Renal cortical epithelial cell (primary cell): ENCODE measurements at regions not wholly inside any gene's neighbourhood (a gene's known extent, or its start where the extent isn't known, plus 50 kb on each side); places are given as distances from the start of the nearest gene placed in this dataset.
A peak's percentile ranks its signal among the peaks of the same experiment; 100 is the strongest.
"Not testable (repeated sequence)": the region's sequence is repeated elsewhere in the genome, so short reads cannot be mapped to it uniquely, and the experiment has no call there.

Experiments
- DNase-seq: peaks from one replicate; pipeline ENCODE4 v3.0.0-alpha.2; 2011; ENCODE audit warnings: low read depth

DNA sequence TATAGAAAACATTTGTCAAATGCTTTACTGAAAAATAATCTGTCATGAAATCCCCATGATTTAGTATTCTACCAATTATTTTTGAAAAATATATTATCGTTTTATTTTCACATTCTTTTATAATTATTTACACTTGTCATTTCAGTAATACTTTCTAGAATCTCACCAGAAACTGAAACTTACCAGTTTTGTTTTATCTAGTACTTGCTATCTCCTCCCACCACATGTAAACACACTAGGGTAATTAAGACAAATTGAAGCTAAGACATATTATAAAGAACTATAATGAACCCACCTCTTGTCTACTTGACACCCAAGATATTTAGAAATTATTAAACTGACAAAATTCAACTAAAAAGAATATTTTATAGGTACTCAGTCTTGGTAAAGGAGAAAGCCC, 51.5 kb upstream of the GRM3 start:
- no peak for DNase-seq

DNA sequence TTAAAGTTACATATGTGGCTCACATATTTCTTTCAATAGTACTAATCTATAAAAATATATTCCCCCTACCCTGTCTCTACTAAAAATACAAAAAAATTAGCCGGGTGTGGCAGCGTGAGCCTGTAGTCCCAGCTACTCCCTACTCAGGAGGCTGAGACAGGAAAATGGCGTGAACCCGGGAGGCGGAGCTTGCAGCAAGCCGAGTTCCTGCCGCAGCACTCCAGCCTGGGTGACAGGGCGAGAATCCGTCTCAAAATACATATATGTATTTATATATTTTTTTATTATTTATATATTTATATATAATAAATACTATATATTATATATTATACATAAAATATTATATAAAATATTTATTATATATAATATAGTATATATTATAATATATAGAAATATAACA, 69.7 kb upstream of the GRM3 start:
- no peak for DNase-seq

DNA sequence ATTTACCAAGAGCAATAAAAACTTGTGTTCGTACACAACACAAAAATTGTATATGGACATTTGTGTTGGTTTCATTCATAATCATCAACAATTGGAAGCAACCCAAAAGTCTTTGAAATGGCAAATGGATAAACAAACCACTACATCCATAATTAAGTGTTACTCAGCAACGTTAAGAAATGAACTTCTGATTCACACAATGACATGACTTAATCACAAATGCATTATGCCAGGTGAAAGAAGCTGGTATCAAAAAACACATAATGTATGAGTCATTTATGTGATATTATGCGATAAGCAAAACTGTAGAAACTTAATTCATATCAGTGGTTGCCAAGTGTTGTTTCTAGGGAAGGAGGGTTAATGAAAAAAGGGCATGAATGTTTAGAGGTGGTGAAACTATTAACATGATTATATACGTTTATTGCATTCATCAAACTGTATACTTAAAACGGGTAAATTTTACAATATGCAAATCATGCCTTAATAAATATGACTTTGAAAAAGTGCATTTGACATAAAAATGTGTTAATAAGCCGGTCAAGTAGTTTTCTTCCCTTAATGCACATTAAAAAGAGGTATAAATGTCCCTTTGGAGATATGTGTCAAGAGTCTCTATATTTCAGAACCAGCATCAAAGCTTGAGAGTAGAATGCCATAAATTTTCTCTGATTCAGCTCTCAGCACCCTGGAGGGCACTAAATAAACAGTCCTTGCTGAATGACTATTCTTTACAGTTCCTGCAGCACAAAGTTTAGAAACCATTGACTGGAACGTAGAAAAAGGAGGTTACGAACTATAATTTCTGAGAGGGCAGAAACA, 84.8 kb upstream of the GRM3 start:
- DNase-seq = peak; percentile 1

DNA sequence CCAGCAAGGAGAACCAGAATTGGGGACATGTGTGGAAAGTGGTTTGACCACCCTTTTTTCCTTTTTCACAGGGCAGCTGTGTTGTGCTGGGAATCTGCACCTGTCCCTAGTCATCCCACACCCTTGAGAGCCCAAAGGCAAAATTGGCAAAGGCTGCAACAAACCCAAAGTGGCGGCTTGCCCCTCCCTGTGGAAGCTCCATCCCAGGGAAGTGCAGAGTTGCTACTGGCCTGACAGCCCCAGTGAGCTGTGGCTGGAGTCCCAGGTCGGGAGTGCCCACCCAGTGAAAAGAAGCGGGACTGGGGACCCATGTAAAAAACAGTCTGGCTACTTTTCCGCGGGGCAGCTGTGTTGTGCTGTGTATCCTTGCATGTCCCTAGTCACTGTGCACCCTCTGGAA, 109.1 kb upstream of the GRM3 start:
- no peak for DNase-seq

DNA sequence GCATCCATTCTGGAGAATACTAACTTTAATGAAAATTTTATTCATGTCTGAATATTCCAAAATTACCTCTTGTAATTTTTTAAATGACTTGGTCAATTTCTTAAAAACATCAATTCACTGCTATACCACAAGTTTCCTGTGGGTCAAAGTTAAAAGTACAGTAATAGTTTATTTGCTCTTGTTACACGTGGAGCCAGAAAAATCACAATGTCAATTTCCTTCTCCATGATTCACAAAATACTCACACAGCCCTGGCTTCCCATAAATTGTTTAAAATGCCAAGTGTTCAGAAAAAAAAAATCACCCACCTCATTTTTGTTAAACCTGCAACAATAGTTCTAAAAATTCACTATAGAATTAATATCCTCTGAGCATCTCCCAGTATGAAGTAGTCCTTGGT, 139.5 kb upstream of the GRM3 start:
- no peak for DNase-seq

DNA sequence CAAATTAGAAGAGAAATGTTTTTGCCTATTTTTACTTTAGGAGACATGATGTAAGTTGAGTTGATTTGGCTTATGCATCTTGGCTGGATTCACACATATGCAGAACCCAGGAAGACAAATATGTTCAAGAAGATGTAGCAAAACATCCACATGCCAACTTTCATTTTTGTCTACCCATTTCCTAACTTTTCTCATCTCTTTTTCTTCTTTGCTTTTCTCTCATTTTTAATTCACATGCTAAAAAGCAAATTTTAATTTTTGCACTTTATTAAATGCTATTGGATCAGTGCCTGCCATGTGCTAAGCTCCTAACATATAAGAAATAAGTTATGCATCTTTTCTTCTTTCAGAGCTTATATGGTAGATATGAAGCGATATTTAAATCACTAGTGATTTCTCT, 143.7 kb upstream of the GRM3 start:
- DNase-seq = no peak

DNA sequence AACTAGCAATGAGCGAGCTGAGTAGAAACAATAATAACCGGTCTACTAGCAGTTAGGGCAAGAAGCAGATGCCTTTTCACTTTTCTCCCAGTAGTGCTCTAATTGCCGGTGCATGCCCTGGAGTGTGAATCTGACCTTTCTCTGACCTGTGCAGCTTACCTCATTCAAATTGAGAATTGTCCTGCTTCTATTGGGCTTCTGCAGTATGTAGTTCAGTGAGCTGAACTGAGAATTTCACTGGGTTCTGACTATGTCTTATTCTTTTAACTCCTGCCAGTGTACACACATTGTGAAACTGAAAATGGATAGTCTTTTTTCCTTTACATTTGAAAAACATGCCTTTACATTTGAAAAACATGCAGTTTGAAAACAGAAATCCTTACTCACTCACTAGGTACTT, 157.9 kb upstream of the GRM3 start:
- DNase-seq = no peak

DNA sequence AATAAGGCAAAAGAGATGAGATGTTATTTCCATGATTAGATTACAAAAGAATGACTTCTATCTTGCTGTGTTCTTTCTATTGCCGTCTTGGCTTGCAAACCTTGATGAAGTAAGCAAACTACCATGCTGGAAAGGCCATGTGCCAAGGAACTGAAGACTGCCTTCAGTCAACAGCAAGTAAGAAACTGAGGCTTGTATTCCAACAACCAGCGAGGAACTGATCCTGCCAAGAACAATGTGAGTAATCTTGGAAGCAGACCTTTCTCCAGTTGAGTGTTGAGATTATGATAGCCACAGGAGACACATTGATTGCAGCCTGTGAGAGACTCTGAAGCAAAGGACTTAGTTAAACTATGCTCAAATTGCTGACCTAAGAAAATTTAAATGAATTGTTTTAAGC, 164.6 kb upstream of the GRM3 start:
- no peak for DNase-seq

DNA sequence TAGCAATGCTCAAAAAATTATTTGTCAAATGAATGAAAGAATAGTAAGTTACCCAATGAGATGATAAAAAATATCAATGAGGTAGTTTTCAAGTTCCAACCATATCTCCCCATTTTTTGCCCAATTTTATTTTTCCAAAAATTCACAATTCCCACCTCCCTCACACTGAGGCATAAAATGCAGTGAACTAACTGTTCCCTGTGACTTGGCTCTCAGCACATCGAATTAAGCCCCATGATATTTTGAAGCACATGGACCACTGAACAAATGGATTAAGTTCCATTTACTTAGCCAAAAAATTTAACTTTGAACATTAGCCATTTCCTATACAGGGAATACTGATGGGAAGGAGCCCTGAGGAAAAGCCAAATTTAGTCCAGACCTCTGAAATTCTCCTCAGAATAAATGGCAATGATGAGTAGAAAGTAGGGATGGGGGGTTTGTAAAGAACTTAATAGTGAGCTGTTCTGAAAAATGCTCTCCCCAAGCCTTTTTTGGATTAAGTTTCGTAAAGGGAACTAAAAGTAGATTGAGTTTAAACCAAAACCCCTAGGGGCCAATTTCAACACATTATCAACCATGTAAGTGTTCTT, 166.3 kb upstream of the GRM3 start:
- DNase-seq = no peak

DNA sequence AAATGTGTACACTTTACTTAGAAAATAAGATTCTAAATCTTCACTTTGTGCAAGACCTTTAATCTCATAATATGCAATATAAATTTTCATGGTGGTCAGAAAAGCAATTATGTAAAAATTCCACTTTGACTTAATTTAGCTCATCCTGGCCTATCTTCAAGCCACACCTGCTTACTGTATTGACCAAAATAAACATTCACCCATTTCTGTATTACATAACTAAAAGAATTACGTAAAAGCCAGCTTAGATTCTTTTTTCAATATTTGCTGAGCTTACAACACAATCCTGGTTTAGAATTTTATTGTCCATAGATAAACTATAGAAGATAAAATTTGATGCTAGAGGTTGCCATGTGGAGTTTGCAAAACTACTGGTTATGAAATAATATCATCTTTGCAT, 172.9 kb upstream of the GRM3 start:
- no peak for DNase-seq

DNA sequence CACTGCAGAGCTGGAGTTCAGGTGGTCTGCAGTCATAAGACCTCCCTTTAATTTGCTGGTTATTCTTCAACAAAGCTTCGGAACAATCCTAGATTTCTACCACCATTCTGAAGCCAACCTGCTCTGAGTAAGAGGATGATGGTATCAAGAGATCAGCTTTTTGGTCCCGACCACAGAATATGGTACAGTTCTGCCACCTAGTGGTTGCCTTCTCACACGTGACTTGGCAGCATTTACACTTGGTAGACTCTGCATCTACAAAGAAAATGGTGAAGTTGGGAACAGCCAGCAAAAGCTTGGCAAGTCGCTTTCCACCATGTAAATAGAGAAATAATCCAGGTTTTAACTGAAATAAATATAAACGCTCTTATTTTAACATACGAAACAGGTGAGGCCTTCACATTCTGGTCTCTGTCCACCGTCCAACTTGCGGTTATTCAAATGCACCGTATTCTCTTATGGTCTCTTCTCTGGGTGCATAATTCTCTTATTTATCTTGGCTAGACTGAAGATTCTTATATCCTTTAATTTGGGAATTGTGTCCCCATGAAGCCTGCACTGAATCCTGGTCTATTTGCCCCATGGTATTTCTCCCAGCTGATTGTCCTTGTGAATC, 173.9 kb upstream of the GRM3 start:
- peak; percentile 56 for DNase-seq

DNA sequence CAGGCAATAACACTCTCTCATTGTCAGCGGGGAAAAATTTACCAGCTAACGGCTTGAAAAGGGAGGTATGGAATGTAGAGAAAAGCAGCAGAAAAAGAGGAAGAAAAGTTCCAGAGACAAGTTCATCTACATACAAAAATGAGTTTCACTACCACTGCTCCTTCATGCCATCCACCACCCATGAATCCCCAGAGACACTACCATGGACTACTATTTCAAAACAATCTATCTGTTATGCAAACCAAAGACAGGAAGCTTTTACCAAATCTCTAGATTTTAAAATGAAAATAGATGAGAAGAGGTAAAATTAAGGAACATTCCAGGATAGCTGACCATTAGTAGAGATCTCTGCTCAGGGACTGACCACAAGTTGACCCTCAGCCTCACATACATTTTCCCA, 189.0 kb upstream of the GRM3 start:
- DNase-seq = no peak

DNA sequence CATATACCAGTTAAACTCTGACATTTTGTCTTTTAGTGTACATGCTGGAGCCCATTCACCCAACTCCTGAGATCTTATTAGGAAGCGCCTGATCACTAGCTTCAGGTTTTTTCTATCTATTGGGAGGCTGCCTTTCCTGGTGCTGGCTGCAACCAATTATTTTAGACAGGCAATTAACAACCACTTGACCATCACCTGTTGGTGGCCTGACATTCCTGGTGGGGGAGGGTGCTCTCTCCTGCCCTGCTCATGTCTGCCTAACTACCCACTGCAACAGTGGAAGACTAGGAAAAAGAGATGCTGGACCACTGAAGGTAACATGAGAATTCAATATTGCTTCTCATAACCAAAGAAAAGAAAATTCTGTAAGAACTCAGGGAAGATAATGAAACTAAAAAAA, 190.3 kb upstream of the GRM3 start:
- DNase-seq = no peak

DNA sequence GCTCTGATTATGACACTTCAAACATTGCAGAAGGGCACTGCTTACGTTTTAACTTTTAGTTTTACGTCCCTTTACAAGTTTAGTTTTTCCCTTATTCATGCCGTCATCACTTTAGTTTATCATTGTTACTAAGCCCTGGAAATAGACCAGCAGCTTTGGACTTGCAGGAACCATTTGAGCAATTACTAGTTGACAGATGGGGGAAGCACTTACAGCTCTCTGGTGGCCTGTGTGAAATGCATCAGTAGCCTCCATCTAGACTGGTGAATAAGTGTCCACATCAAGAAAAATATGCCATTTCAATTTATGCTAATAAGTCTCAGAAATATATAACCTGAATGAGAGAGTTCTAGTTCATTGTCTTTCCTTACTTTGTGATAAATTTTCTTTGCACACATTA, 194.9 kb upstream of the GRM3 start:
- DNase-seq = no peak

DNA sequence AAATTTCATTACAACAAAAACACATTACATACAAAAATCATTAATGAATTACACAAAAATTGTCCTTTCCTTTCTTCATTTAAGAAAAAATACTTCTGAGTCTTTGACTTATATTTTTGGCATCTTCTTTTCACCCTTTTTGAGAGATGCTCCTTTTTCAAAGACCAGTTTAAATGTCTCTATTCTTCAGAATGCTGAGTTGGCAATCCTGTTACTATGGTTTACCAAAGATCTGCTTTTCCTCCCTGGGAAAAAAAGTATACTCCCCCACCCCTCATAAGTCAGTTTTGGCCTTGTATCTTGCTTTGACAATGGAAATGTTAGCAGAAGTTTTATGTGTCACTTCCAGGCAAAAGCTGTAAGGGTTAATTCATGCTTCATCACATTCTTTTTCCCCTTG, 198.4 kb upstream of the GRM3 start:
- no peak for DNase-seq

DNA sequence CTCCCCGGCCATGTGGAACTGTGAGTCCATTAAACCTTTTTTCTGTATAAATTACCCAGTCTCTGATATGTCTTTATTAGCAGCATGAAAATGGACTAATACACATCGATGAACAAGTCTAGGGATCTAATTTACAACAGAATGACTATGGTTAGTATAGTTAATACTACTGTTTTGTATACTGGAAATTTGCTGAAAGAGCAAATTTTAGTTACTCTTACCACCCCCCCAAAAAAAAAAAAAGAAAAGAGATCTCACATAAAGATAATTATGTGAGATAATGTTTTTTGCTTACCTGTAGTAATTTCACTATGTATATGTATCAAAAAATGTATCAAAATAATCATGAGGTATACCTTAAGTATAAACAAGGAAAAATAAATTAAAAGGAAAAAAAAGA, 199.5 kb upstream of the GRM3 start:
- no peak for DNase-seq

DNA sequence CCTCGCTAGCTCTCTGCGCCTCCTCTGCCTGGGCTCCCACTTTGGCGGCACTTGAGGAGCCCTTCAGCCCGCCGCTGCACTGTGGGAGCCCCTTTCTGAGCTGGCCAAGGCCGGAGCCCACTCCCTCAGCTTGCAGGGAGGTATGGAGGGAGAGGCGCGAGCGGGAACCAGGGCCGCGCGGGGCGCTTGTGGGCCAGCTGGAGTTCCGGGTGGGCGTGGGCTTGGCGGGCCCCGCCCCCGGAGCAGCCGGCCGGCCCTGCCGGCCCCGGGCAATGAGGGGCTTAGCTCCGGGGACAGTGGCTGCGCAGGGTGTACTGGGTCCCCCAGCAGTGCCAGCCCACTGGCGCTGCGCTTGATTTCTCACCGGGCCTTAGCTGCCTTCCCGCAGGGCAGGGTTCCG, 203.3 kb upstream of the GRM3 start:
- DNase-seq = not testable (repeated sequence)

DNA sequence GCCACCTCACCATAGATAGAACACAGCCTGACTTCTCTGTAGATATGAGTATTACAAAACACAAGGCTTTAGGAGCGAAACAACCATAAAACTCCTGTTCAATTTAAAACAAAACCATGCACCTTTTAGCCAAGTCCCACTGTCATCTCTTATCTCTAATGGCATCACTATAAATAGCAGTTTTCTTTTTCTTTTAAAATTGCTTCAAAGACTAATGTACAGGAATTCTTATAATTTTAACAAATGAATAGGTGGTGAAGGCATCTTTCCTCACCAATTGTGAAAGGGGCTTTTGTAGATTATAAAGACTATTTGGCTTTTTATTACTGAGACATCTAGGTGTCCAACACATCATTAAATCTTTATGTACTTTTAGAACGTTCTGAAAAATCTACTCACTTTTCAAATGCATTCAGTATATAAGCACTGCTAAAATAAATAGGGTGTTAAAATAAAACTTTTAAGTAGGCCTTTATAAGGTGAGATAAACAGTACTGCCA, 205.7 kb upstream of the GRM3 start:
- no peak for DNase-seq

DNA sequence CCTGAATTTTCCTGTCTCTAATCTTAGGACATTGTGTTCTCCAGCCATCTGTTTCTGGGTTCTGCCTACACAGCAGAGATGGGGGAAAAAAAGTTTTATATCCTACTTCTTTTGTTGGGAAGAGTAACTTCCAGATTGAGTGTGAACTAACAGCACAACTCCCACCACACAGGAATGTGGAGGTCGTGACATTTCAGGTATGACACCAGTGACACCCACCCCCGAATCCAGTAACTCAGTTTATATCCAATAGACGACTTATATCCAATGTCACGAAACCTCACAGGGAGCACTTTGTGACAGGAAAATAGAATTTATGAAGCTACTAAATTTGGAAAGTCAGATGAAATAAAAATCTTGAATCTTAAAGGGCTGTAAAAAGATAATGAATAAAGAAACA, 211.9 kb upstream of the GRM3 start:
- DNase-seq = no peak

DNA sequence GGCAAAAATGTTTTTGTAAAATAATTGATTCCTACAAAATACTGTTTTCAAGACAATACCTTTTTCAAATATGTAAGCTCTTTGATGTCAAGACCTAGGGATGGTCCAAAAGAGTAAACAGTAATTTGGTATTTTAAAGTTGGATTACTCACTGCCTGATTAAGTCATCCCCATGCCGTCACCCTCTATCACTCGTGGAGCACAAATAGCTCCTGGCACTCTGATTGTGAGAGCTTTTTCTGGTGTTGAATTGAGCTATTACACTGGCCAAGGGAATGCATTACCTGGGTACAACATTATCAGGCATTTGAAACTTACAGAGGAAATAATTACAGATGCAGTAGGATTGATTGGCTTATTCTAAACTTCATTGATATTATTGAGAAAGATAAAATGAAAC, 231.9 kb upstream of the GRM3 start:
- peak; percentile 1 for DNase-seq

DNA sequence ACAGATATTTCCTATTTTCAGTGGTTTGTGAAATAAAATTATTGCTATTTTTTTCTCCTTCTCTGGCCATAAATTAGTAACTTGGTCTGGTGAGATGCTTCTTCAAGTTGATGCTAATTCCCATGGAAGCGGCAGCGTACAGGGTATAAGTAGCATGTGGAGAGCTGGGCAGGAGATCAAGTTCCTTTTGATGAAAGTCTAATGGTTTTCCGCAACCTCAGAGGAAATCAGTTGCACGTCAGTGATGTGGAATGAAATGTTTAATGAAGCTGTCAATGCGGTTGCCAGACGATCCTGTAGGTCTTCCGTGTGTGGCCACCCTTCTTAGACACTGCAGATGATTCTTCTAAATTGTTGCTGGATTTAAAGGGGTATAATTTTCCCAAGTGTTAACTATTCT, 236.4 kb upstream of the GRM3 start:
- DNase-seq = peak; percentile 32

DNA sequence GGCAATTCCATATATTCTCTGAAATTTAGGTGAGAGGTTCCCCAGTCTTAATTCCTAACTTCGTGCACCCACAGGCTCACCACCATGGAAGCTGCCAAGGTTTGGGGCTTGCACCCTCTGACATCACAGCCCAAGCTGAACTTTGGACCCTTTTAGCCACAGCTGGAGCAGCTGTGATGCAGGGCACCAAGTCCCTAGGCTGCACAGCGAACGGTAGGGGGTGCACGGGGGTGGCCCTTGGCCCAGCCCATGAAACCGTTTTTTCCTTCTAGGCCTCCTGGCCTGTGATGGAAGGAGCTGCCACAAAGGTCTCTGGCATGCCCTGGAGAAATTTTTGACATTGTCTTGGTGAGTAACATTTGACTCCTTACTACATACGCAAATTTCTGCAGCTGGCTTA, 251.9 kb upstream of the GRM3 start:
- no peak for DNase-seq

DNA sequence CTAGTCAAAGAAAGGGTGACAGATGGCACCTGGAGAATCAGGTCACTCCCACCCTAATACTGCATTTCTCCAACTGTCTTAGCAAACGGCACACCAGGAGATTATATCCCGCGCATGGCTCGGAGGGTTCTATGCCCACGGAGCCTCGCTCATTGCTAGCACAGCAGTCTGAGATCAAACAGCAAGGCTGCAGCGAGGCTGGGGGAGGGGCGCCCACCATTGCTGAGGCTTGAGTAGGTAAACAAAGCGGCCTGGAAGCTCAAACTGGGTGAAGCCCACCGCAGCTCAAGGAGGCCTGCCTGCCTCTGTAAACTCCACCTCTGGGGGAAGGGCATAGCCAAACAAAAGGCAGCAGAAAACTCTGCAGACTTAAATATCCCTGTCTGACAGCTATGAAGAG, 268.1 kb upstream of the GRM3 start:
- DNase-seq = not testable (repeated sequence)
